ENCODE measurements at regions not wholly inside any gene's neighbourhood (a gene's known extent, or its start where the extent isn't known, plus 50 kb on each side); places are given as distances from the start of the nearest gene placed in this dataset.
"Not testable (repeated sequence)": the region's sequence is repeated elsewhere in the genome, so short reads cannot be mapped to it uniquely, and the experiment has no call there.

GRCh38 chr12:11545484-11546330, 103.8 kb upstream of the ETV6 start:
- H3K4me3 ChIP-seq (replicated peaks in 1 of 4; ENCODE audit: control extremely low read depth in 1 of 4, insufficient read depth in 1 of 4, low read depth in 3 of 4, low read length in 4 of 4) = no peak overlapping the region
- no peak overlapping the region for H2AFZ ChIP-seq (ENCODE audit: low read length)

DNA sequence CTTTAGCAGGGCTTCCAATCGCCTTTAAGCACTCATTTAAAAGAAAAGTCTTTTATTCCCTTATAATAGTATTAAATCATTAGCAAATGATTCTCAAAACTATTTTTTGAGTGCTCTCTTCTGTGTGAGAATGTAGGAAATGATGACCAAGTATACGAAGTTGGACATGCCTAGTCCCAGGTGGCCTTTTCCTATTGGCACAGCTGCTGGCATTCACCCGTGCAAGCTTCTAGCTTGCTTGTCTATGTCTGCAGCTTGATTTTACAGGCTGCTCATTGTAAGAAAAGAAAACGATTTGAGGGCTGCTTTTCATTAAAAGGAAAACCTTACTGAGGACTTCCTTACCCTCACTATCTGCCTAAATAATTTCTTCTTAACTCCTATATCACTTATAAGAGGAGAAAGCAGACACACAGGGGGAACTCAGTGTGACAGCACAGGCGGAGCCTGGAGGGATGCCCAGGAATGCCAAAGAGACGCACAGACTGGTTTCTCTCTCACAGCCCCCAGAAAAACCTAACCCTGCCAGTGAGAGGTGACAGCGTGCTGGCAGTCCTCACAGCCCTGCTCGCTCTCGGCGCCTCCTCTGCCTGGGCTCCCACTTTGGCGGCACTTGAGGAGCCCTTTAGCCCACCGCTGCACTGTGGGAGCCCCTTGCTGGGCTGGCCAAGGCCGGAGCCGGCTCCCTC, 102.7 kb upstream of the ETV6 start:
- H3K4me1 ChIP-seq (ENCODE audit: control insufficient read depth, extremely low read depth, insufficient read depth, low read length); H3K4me2 ChIP-seq (ENCODE audit: extremely low read depth, insufficient read depth, low read length); H2AFZ ChIP-seq (ENCODE audit: low read length); H3K27me3 ChIP-seq (ENCODE audit: control insufficient read depth, insufficient read depth, low read length); DNase-seq (ENCODE audit: low read depth in 2 of 2); H3K9me3 ChIP-seq (ENCODE audit: control insufficient read depth, insufficient read depth, low read depth, low read length); H4K20me1 ChIP-seq (ENCODE audit: control insufficient read depth, extremely low read depth, insufficient read depth, low read length); H3K79me2 ChIP-seq (ENCODE audit: control insufficient read depth, insufficient read depth, low read length); H3K27ac ChIP-seq (ENCODE audit: insufficient read depth, low read length); H3K9ac ChIP-seq (ENCODE audit: insufficient read depth, low read length); H3K36me3 ChIP-seq (ENCODE audit: control insufficient read depth, insufficient read depth, low read length): not testable (repeated sequence)
- peak overlapping the region in 1 of 4 experiments; percentile 39 for H3K4me3 ChIP-seq (replicated peaks in 1 of 4; ENCODE audit: control extremely low read depth in 1 of 4, insufficient read depth in 1 of 4, low read depth in 3 of 4, low read length in 4 of 4)

More at GRCh38 chr12:11545484-11546330, 103.8 kb upstream of the ETV6 start:
- no peak overlapping the region for H3K9ac ChIP-seq (ENCODE audit: insufficient read depth, low read length)
- H3K9me3 ChIP-seq (ENCODE audit: control insufficient read depth, insufficient read depth, low read depth, low read length) = no peaks in the 10 kb centered on the region
- no peaks in the 10 kb centered on the region for H3K79me2 ChIP-seq (ENCODE audit: control insufficient read depth, insufficient read depth, low read length)
- no peaks in the 10 kb centered on the region for H4K20me1 ChIP-seq (ENCODE audit: control insufficient read depth, extremely low read depth, insufficient read depth, low read length)
- DNase-seq (ENCODE audit: low read depth in 2 of 2) = no peak
- H3K27ac ChIP-seq (ENCODE audit: insufficient read depth, low read length) = no peak overlapping the region
- no peaks in the 10 kb centered on the region for H3K4me1 ChIP-seq (ENCODE audit: control insufficient read depth, extremely low read depth, insufficient read depth, low read length)
- no peaks in the 10 kb centered on the region for H3K27me3 ChIP-seq (ENCODE audit: control insufficient read depth, insufficient read depth, low read length)
- no peaks in the 10 kb centered on the region for H3K36me3 ChIP-seq (ENCODE audit: control insufficient read depth, insufficient read depth, low read length)
- TF ChIP-seq EZH2 (IDR thresholded peaks at IDR 0.05; ENCODE audit: low read length, missing control alignments) (no peak), CTCF (conservative IDR thresholded peaks at IDR 0.05 in 1 of 2, IDR thresholded peaks at IDR 0.05 in 1 of 2; ENCODE audit: low read depth in 1 of 2, low read length in 2 of 2) (no peak)
- H3K4me2 ChIP-seq (ENCODE audit: extremely low read depth, insufficient read depth, low read length) = no peak overlapping the region

DNA sequence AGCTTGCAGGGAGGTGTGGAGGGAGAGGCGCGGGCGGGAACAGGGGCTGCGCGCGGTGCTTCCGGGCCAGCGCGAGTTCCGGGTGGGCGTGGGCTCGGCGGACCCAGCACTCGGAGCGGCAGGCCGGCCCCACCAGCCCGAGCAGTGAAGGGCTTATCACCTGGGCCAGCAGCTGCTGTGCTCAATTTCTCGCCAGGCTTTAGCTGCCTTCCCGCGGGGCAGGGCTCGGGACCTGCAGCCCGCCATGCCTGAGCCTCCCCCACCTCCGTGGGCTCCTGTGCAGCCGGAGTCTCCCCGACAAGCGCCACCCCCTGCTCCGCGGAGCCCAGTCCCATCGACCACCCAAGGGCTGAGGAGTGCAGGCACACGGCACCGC, 102.2 kb upstream of the ETV6 start:
- peak overlapping the region in 1 of 4 experiments; percentile 19 for H3K4me3 ChIP-seq (replicated peaks in 1 of 4; ENCODE audit: control extremely low read depth in 1 of 4, insufficient read depth in 1 of 4, low read depth in 3 of 4, low read length in 4 of 4)
- H3K36me3 ChIP-seq (ENCODE audit: control insufficient read depth, insufficient read depth, low read length); H3K4me2 ChIP-seq (ENCODE audit: extremely low read depth, insufficient read depth, low read length); H3K4me1 ChIP-seq (ENCODE audit: control insufficient read depth, extremely low read depth, insufficient read depth, low read length); H3K27me3 ChIP-seq (ENCODE audit: control insufficient read depth, insufficient read depth, low read length); H3K79me2 ChIP-seq (ENCODE audit: control insufficient read depth, insufficient read depth, low read length); H3K9me3 ChIP-seq (ENCODE audit: control insufficient read depth, insufficient read depth, low read depth, low read length); H3K9ac ChIP-seq (ENCODE audit: insufficient read depth, low read length); H2AFZ ChIP-seq (ENCODE audit: low read length); DNase-seq (ENCODE audit: low read depth in 2 of 2); H4K20me1 ChIP-seq (ENCODE audit: control insufficient read depth, extremely low read depth, insufficient read depth, low read length); H3K27ac ChIP-seq (ENCODE audit: insufficient read depth, low read length): not testable (repeated sequence)

GRCh38 chr12:11549119-11549518, 100.4 kb upstream of the ETV6 start:
- no peak overlapping the region for H2AFZ ChIP-seq (ENCODE audit: low read length)
- H3K9me3 ChIP-seq (ENCODE audit: control insufficient read depth, insufficient read depth, low read depth, low read length) = no peaks in the 10 kb centered on the region
- H3K4me3 ChIP-seq (replicated peaks in 1 of 4; ENCODE audit: control extremely low read depth in 1 of 4, insufficient read depth in 1 of 4, low read depth in 3 of 4, low read length in 4 of 4) = no peak overlapping the region
- H3K36me3 ChIP-seq (ENCODE audit: control insufficient read depth, insufficient read depth, low read length) = no peaks in the 10 kb centered on the region
- H3K4me2 ChIP-seq (ENCODE audit: extremely low read depth, insufficient read depth, low read length) = no peak overlapping the region
- H3K27me3 ChIP-seq (ENCODE audit: control insufficient read depth, insufficient read depth, low read length) = no peaks in the 10 kb centered on the region
- H3K27ac ChIP-seq (ENCODE audit: insufficient read depth, low read length) = no peak overlapping the region
- H3K79me2 ChIP-seq (ENCODE audit: control insufficient read depth, insufficient read depth, low read length) = no peaks in the 10 kb centered on the region
- DNase-seq (ENCODE audit: low read depth in 2 of 2) = no peak
- TF ChIP-seq CTCF (conservative IDR thresholded peaks at IDR 0.05 in 1 of 2, IDR thresholded peaks at IDR 0.05 in 1 of 2; ENCODE audit: low read depth in 1 of 2, low read length in 2 of 2) (no peak), EZH2 (IDR thresholded peaks at IDR 0.05; ENCODE audit: low read length, missing control alignments) (no peak)
- H3K9ac ChIP-seq (ENCODE audit: insufficient read depth, low read length) = no peak overlapping the region
- H4K20me1 ChIP-seq (ENCODE audit: control insufficient read depth, extremely low read depth, insufficient read depth, low read length) = no peaks in the 10 kb centered on the region
- H3K4me1 ChIP-seq (ENCODE audit: control insufficient read depth, extremely low read depth, insufficient read depth, low read length) = no peaks in the 10 kb centered on the region
